K562 (cell line): ENCODE measurements at regions not wholly inside any gene's neighbourhood (a gene's known extent, or its start where the extent isn't known, plus 50 kb on each side); places are given as distances from the start of the nearest gene placed in this dataset.

ENCODE experiments used
- ATF7 ChIP-seq: fragments of 450-650 bp; IDR thresholded peaks from 2 replicates; pipeline ENCODE4 v1.7.1; 2014; ENCODE audit warnings: mild to moderate bottlenecking, moderate library complexity
- E2F3 ChIP-seq: fragments of 250-450 bp; sonication (Bioruptor Pico); IDR thresholded peaks from 2 replicates; pipeline ENCODE4 v1.4.0; 2020; ENCODE audit warnings: mild to moderate bottlenecking
- HMG20B ChIP-seq: fragments of 250-450 bp; sonication (Bioruptor Pico); IDR thresholded peaks from 2 replicates; pipeline ENCODE4 v1.5.0; 2021; ENCODE audit warnings: mild to moderate bottlenecking
- IFI16 ChIP-seq: fragments of 250-450 bp; sonication (Bioruptor Pico); IDR thresholded peaks from 2 replicates; pipeline ENCODE4 v2.1.2; 2022; ENCODE audit warnings: mild to moderate bottlenecking, inconsistent platforms
- MTA3 ChIP-seq: fragments of 450-650 bp; formaldehyde crosslinking; IDR thresholded peaks from 2 replicates; pipeline ENCODE4 v1.6.1; 2017; ENCODE audit warnings: mild to moderate bottlenecking, borderline replicate concordance
- NFRKB ChIP-seq: fragments of 450-650 bp; IDR thresholded peaks from 2 replicates; pipeline ENCODE4 v1.6.1; 2016; ENCODE audit warnings: low read depth
- PHF20 ChIP-seq: fragments of 450-650 bp; IDR thresholded peaks from 2 replicates; pipeline ENCODE4 v1.6.1; 2018; ENCODE audit not compliant: partially characterized antibody
- SAFB ChIP-seq: fragments of 200-400 bp; formaldehyde crosslinking; IDR thresholded peaks from 2 replicates; pipeline ENCODE4 v1.6.1; 2017; ENCODE audit warnings: low read depth, low read length, borderline replicate concordance
- SIX5 ChIP-seq, 2 experiments: IDR thresholded peaks; 2 replicates each; pipeline ENCODE4 v1.6.1; 2011; ENCODE audit warnings: low read length in 2 of 2, borderline replicate concordance in 1 of 2, low read depth in 1 of 2, mild to moderate bottlenecking in 1 of 2, moderate library complexity in 1 of 2; ENCODE audit not compliant: insufficient read depth in 1 of 2
- TCF7L2 ChIP-seq: fragments of 150-350 bp; IDR thresholded peaks from 2 replicates; pipeline ENCODE4 v1.6.1; 2016; ENCODE audit warnings: low read depth, mild to moderate bottlenecking, low read length, moderate library complexity
- THRB ChIP-seq: fragments of 450-650 bp; formaldehyde crosslinking; conservative IDR thresholded peaks from 2 replicates; pipeline ENCODE4 v1.4.0; 2022; ENCODE audit warnings: mild to moderate bottlenecking, missing genetic modification characterization
- XRCC4 ChIP-seq: IDR thresholded peaks from one replicate; pipeline ENCODE4 v1.6.1; 2011; ENCODE audit not compliant: insufficient read depth, insufficient read length; ENCODE audit errors: extremely low read depth
- ZC3H4 ChIP-seq: sonication (generic); formaldehyde crosslinking; IDR thresholded peaks from 2 replicates; pipeline ENCODE4 v1.9.0; 2021; ENCODE audit warnings: missing genetic modification reagents, borderline replicate concordance
- ZNF398 ChIP-seq: fragments of 250-450 bp; sonication (Bioruptor Pico); IDR thresholded peaks from 2 replicates; pipeline ENCODE4 v1.8.0; 2021; ENCODE audit warnings: moderate library complexity, mild to moderate bottlenecking, inconsistent platforms
- ZNF512 ChIP-seq: IDR thresholded peaks from 2 replicates; pipeline ENCODE4 v1.6.1; 2016; ENCODE audit warnings: missing genetic modification characterization, missing compliant biosample characterization
- ZNF57 ChIP-seq: fragments of 450-650 bp; formaldehyde crosslinking; IDR thresholded peaks from 2 replicates; pipeline ENCODE4 v1.4.0; 2020; ENCODE audit warnings: mild to moderate bottlenecking, moderate library complexity
- TF ChIP-seq, protein P1 (sequence below): sonication (generic); formaldehyde crosslinking; IDR thresholded peaks from 2 replicates; pipeline ENCODE4 v1.8.1; 2023; ENCODE audit warnings: missing genetic modification reagents, mild to moderate bottlenecking, borderline replicate concordance
- TF ChIP-seq, protein P2 (sequence below): fragments of 450-650 bp; IDR thresholded peaks from 2 replicates; pipeline ENCODE4 v1.6.1; 2016; ENCODE audit warnings: borderline replicate concordance

DNA sequence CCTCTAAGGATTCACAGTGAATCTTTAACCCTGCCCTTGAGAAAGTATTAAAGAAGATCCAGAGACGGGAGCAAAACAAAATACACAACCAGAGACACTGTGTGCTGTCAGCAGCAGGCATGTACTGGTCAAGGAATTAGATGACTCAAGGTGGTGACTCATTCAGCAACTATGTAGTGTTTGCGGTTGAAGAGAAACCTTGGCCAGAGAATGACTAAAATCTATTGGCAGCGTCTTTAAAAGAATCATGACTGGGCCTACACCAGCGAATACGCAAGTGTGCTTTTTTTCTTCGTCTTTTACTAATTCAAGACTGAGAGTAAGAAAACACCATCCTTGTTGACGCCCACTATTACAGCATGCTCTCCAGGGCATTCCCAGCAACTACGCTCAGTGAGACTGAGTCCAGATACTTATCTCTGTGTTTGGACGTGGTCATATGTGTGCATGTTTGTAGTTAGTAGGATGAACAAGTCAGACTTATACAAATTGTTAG lies 72.4 kb upstream of the BACH2 start (continued):
- no peak for TF ChIP-seq THRB (CRISPR knock-in tag)
- TF ChIP-seq ZC3H4 = no peak
- no peak for TF ChIP-seq SIX5 (IDR thresholded peaks at IDR 0.05; ENCODE audit: borderline replicate concordance in 1 of 2, insufficient read depth in 1 of 2, low read depth in 1 of 2, low read length in 2 of 2)
- no peak for TF ChIP-seq SAFB
- TF ChIP-seq, protein P1, sequence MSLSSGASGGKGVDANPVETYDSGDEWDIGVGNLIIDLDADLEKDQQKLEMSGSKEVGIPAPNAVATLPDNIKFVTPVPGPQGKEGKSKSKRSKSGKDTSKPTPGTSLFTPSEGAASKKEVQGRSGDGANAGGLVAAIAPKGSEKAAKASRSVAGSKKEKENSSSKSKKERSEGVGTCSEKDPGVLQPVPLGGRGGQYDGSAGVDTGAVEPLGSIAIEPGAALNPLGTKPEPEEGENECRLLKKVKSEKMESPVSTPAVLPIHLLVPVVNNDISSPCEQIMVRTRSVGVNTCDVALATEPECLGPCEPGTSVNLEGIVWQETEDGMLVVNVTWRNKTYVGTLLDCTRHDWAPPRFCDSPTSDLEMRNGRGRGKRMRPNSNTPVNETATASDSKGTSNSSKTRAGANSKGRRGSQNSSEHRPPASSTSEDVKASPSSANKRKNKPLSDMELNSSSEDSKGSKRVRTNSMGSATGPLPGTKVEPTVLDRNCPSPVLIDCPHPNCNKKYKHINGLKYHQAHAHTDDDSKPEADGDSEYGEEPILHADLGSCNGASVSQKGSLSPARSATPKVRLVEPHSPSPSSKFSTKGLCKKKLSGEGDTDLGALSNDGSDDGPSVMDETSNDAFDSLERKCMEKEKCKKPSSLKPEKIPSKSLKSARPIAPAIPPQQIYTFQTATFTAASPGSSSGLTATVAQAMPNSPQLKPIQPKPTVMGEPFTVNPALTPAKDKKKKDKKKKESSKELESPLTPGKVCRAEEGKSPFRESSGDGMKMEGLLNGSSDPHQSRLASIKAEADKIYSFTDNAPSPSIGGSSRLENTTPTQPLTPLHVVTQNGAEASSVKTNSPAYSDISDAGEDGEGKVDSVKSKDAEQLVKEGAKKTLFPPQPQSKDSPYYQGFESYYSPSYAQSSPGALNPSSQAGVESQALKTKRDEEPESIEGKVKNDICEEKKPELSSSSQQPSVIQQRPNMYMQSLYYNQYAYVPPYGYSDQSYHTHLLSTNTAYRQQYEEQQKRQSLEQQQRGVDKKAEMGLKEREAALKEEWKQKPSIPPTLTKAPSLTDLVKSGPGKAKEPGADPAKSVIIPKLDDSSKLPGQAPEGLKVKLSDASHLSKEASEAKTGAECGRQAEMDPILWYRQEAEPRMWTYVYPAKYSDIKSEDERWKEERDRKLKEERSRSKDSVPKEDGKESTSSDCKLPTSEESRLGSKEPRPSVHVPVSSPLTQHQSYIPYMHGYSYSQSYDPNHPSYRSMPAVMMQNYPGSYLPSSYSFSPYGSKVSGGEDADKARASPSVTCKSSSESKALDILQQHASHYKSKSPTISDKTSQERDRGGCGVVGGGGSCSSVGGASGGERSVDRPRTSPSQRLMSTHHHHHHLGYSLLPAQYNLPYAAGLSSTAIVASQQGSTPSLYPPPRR (CRISPR knock-in tag) = no peak
- TF ChIP-seq ATF7 = peak; percentile 96
- TF ChIP-seq ZNF57 (CRISPR knock-in tag) = no peak
- no peak for TF ChIP-seq XRCC4
- TF ChIP-seq HMG20B (CRISPR knock-in tag) = no peak
- peak; percentile 81 for TF ChIP-seq MTA3
- TF ChIP-seq, protein P2, sequence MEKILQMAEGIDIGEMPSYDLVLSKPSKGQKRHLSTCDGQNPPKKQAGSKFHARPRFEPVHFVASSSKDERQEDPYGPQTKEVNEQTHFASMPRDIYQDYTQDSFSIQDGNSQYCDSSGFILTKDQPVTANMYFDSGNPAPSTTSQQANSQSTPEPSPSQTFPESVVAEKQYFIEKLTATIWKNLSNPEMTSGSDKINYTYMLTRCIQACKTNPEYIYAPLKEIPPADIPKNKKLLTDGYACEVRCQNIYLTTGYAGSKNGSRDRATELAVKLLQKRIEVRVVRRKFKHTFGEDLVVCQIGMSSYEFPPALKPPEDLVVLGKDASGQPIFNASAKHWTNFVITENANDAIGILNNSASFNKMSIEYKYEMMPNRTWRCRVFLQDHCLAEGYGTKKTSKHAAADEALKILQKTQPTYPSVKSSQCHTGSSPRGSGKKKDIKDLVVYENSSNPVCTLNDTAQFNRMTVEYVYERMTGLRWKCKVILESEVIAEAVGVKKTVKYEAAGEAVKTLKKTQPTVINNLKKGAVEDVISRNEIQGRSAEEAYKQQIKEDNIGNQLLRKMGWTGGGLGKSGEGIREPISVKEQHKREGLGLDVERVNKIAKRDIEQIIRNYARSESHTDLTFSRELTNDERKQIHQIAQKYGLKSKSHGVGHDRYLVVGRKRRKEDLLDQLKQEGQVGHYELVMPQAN = no peak
- TF ChIP-seq E2F3 (CRISPR knock-in tag) = no peak
- no peak for TF ChIP-seq NFRKB
- no peak for TF ChIP-seq ZNF512 (tag)
- no peak for TF ChIP-seq TCF7L2
- TF ChIP-seq IFI16 (CRISPR knock-in tag) = no peak
- TF ChIP-seq PHF20 = no peak
- TF ChIP-seq ZNF398 (CRISPR knock-in tag) = no peak
